Stimulated activated CD4-positive, alpha-beta T cell treated with anti-CD3 and anti-CD28 coated beads, TNF-alpha, amount 100 ng/mL, for 4 hours (primary cell): ENCODE measurements at regions not wholly inside any gene's neighbourhood (a gene's known extent, or its start where the extent isn't known, plus 50 kb on each side); places are given as distances from the start of the nearest gene placed in this dataset.

Experiments
- DNase-seq, 3 experiments: peaks; one replicate each; pipeline ENCODE4 v3.0.0-alpha.2; 2020; ENCODE audit warnings: low read depth in 3 of 3

DNA sequence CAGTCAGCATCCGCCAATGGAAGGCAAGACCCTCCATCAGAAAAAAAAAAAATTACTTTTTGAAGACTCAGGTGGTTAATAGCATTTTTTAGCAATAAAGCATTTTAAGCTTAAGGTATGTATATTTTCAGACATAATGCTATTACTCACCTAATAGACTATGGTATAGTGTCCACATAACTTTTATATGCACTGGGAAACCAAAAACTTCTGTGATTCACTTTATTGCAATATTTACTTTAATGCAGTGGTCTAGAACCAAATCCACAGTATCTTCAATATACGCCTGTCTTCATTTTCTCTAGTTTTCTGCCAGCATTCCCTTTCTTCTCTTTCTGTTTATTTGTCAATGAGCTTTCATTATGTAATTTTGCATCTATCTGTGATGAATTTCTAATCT, 418.1 kb downstream of the SLITRK6 start:
- DNase-seq, result no peak

DNA sequence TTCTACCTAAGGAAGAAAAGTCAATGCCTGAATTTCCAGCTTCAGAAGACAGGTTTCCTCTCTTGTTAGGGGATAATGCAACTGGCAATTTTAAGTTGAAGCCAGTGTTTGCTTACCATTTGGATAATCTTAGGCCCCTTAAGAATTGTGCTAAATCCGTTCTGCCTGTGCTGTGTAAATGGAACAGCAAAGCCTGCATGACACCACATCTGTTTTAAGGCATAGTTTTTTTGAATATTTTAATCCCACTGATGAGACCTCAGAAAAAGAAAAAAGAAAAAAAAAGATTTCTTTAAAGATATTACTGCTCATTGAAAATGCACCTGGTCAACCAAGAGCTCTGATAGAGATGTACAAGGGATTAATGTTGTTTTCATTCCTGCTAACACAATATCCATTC, 419.2 kb downstream of the SLITRK6 start:
- no peak for DNase-seq

GRCh38 chr13:85379433-85379832, 419.8 kb downstream of the SLITRK6 start:
- DNase-seq, result no peak

GRCh38 chr13:85377783-85378182, 421.4 kb downstream of the SLITRK6 start:
- no peak for DNase-seq

DNA sequence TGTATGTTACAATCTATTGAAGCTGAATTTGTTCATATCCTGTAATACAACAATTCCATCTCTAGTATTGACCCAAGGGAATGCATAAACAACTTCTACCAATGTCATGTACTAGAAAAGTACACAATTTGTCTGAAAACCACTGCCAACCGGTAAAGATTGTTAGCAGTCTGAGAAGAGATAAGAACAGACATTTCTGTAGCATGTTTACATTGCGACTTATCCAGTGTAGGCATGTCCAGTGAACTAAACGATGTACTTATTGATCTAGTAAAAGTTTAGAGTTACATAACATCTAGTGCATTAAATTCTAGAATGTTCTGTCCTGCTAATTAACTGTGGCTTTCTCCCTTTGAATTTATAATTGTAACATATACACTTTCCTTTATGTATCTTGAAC, 425.9 kb downstream of the SLITRK6 start:
- DNase-seq, result no peak

- DNase-seq, result no peak
Measured at GRCh38 chr13:85371254-85371653, 428.0 kb downstream of the SLITRK6 start.

GRCh38 chr13:85368686-85369085, 430.5 kb downstream of the SLITRK6 start:
- no peak for DNase-seq

DNA sequence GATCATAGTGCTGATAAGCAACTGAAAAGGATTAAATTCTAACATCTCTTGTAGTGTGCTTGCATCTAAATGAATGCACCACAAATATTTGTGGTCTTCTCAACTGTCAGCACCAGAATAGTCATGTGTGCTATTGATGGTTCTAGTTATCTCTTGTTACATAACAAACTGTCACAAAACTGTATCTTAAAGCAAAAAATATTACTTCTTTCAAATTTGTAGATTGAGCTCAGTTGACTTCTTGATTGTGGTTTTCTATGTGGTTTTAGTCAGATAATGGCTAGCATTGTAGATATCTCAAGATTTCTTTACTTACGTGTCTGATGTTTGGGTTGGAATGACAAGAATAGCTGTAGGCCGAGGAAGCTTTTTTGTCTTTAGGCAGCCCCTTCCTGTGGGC, 431.3 kb downstream of the SLITRK6 start:
- no peak for DNase-seq

DNA sequence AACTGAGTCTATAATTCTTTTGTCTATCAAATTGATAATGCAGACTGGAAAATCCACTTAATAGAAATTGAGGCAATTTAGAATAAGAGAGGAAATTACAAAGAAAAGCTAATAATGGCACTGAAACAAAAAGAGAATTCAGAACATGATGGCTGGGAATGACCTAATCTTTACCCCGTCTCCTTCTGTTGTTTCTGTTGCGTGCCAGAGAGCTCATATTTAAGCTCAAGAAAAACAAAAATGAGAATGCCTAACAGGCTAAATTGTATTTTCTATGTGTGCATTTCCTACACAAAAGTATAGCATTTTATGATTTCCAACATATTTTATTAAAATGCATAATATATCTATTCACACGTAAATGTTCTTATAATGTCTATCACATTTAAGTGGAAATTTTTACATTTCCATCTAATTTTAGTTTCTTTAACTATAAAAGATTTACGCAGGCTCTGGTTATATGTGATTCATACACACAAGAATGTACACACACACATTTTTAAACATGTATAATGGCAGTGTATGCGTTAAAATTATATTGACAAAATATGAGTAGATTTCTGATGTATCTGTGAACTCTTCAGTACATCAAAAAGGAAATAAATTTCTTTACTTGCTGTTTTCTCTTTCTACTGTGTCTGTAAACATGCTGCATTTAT, 432.3 kb downstream of the SLITRK6 start:
- DNase-seq, result no peak

- no peak for DNase-seq
Measured at GRCh38 chr13:85363504-85363903, 435.7 kb downstream of the SLITRK6 start.

DNA sequence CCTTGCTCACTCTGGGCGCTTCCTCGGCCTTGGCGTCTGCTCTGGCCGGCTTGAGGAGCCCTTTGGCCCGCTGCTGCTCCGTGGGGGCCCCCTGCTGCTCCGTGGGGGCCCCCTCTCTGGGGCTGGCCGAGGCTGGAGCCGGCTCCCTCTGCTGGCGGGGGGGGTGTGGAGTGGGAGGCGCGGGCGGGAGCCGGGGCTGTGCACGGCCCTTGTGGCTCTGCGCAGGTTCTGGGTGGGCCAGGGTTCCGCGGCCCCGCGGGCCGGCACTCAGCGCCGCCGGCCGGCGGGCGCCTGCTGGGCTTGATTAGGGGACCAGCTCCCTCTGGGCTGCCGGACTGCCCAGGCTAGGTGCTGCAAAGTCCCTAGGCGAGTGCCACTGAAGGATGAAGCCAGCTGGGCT, 436.2 kb downstream of the SLITRK6 start:
- DNase-seq, result no peak

- no peak for DNase-seq
Measured at GRCh38 chr13:85347251-85347650, 452.0 kb downstream of the SLITRK6 start.

- no peak for DNase-seq
Measured at GRCh38 chr13:85334187-85334586, 465.0 kb downstream of the SLITRK6 start.

GRCh38 chr13:85333506-85334020, 465.7 kb downstream of the SLITRK6 start:
- no peak for DNase-seq

- no peak for DNase-seq
Measured at GRCh38 chr13:85332615-85333014, 466.6 kb downstream of the SLITRK6 start.

GRCh38 chr13:85321734-85322133, 477.5 kb downstream of the SLITRK6 start:
- DNase-seq, result no peak

GRCh38 chr13:85317781-85318180, 481.4 kb downstream of the SLITRK6 start:
- DNase-seq, result no peak

GRCh38 chr13:85316506-85317025, 482.7 kb downstream of the SLITRK6 start:
- DNase-seq, result no peak

GRCh38 chr13:85314686-85315085, 484.5 kb downstream of the SLITRK6 start:
- no peak for DNase-seq

DNA sequence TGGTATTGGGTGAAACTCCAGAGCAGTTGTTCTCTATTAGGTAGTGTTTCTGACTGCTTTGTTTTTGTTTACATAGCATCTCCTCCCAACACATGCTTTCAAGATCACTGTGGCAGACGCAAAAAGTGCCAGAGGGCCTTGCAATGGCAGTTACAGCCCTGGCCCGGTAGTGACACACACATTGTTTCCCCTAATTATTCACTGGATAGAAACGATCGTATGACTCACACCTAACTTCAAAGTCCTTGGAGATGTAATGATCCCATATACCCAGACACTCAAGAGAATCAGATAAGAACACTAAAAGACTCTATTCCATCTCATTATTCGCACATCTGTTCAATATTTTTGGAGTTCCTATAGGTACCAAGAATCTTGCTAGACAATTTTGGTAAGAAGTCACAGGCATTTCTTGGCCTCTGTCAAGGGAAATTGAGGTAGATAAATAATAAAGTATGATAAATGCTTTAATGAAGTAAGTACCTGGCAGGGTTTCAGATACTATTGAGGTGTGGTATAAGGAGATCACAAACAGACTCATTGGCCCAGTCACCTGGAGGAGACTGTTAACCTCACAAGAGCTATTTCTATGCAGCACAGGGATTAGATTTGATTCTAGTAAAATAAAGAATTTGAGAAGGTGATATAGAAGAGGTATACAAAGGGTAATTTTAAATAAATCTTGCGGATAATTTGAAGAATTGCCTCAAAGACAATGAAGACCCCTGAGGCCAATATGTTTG, 485.3 kb downstream of the SLITRK6 start:
- DNase-seq, result no peak

DNA sequence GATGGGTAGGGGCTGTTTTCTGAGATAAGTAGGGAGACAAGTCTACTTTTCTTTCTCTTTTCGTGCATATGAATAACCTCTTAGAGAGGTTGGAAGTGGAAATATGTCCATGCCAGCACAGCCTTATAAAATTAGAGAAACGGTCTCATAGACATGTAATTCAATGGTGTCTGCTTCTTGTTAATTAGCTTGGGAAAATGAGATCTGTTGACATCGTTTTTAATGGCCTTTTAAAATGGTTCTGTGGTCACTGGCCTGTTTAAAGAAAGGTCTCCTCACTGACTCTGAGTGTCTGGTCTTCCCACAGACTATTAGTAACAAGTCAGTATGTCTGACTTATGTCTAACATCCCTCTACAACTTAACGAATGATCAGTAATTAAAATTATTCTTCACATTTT, 487.1 kb downstream of the SLITRK6 start:
- no peak for DNase-seq

GRCh38 chr13:85303630-85304029, 495.6 kb downstream of the SLITRK6 start:
- no peak for DNase-seq

DNA sequence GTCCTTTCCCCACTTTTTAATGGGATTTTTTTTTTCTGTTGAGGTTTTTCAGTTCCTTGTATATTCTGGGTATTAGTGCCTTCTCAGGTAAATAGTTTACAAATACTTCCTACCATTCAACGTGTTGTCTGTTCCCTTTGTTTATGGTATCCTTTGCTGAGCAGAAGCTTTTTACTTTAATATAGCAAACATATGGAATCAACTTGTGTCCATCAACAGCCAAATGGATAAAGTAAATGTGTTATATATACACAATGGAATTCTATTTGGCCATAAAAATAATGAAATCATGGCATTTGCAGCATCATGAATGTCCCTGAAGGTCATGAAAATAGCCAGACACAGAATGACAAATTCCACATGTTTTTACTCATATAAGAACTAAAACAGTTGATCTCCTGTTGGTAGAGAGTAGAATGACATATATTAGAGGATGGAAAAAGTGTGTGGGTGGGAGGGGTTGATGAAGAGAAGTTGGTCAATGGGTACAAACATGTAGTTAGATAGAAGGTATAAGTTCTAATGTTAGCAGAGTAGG, 500.8 kb downstream of the SLITRK6 start:
- DNase-seq, result no peak
